Endothelial cell (in vitro differentiated cells): ENCODE measurements at regions not wholly inside any gene's neighbourhood (a gene's known extent, or its start where the extent isn't known, plus 50 kb on each side); places are given as distances from the start of the nearest gene placed in this dataset.
"Not testable (repeated sequence)": the region's sequence is repeated elsewhere in the genome, so short reads cannot be mapped to it uniquely, and the experiment has no call there.

Experiments
- DNase-seq: peaks from one replicate; pipeline ENCODE4 v3.0.0; 2021; ENCODE audit warnings: low spot score
- H3K27ac Mint-ChIP-seq: one replicate; pipeline ENCODE4 v1.8.0; 2021; ENCODE audit warnings: mixed read lengths, inconsistent platforms; ENCODE audit not compliant: unreplicated experiment
- H3K27me3 Mint-ChIP-seq: one replicate; pipeline ENCODE4 v1.8.0; 2021; ENCODE audit warnings: mild to moderate bottlenecking, moderate library complexity, mixed read lengths, inconsistent platforms; ENCODE audit not compliant: unreplicated experiment
- H3K36me3 Mint-ChIP-seq: one replicate; pipeline ENCODE4 v1.8.0; 2021; ENCODE audit warnings: mild to moderate bottlenecking, low read depth, mixed read lengths, inconsistent platforms; ENCODE audit not compliant: unreplicated experiment
- H3K4me1 Mint-ChIP-seq: one replicate; pipeline ENCODE4 v1.8.0; 2021; ENCODE audit warnings: mild to moderate bottlenecking, mixed read lengths, inconsistent platforms; ENCODE audit not compliant: unreplicated experiment
- H3K4me3 Mint-ChIP-seq: one replicate; pipeline ENCODE4 v1.8.0; 2021; ENCODE audit warnings: mild to moderate bottlenecking, mixed read lengths, inconsistent platforms; ENCODE audit not compliant: unreplicated experiment
- H3K9me3 Mint-ChIP-seq: one replicate; pipeline ENCODE4 v1.8.0; 2021; ENCODE audit warnings: mixed read lengths, inconsistent platforms; ENCODE audit not compliant: unreplicated experiment
- TF ChIP-seq, protein P1 (sequence below): fragments of 200-600 bp; sonication (generic); IDR thresholded peaks from one replicate; pipeline ENCODE4 v1.5.0; 2021; ENCODE audit warnings: antibody characterized with exemption; ENCODE audit not compliant: unreplicated experiment

DNA sequence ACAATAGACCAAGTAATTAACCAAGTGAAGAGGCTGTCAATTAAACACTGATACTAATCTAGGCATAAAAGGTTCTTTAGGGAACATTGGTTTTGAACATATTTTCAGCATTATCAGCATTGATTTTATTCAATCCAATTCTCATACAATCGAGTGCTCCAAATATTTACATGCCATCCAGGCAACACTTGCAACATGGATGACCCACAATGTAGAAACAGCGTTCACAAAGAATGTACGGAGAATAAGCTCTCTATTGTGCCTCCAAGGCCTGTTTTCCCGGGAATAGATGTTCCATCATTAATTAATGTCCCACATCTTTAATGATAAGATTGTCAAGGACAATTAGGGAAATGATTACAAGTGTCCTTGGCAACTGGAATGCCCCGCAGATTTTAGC is 117.4 kb downstream of the RFX6 start:
- no peaks in the 10 kb centered on the region for H3K9me3 Mint-ChIP-seq
- H3K4me1 Mint-ChIP-seq: no peaks in the 10 kb centered on the region
- H3K27me3 Mint-ChIP-seq: no peaks in the 10 kb centered on the region
- no peak overlapping the region for H3K4me3 Mint-ChIP-seq
- no peak overlapping the region for H3K27ac Mint-ChIP-seq
- TF ChIP-seq, protein P1, sequence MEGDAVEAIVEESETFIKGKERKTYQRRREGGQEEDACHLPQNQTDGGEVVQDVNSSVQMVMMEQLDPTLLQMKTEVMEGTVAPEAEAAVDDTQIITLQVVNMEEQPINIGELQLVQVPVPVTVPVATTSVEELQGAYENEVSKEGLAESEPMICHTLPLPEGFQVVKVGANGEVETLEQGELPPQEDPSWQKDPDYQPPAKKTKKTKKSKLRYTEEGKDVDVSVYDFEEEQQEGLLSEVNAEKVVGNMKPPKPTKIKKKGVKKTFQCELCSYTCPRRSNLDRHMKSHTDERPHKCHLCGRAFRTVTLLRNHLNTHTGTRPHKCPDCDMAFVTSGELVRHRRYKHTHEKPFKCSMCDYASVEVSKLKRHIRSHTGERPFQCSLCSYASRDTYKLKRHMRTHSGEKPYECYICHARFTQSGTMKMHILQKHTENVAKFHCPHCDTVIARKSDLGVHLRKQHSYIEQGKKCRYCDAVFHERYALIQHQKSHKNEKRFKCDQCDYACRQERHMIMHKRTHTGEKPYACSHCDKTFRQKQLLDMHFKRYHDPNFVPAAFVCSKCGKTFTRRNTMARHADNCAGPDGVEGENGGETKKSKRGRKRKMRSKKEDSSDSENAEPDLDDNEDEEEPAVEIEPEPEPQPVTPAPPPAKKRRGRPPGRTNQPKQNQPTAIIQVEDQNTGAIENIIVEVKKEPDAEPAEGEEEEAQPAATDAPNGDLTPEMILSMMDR: no peak
- no peaks in the 10 kb centered on the region for H3K36me3 Mint-ChIP-seq
- DNase-seq: no peak

- Mint-ChIP-seq H3K27me3 (no peaks in the 10 kb centered on the region), H3K4me3 (no peak overlapping the region), H3K36me3 (no peaks in the 10 kb centered on the region), H3K4me1 (no peaks in the 10 kb centered on the region), H3K9me3 (no peaks in the 10 kb centered on the region), H3K27ac (no peak overlapping the region)
- no peak for DNase-seq
- TF ChIP-seq, protein P1: no peak
Observed at GRCh38 chr6:116996842-116997241, 119.8 kb downstream of the RFX6 start.

- Mint-ChIP-seq H3K9me3 (no peaks in the 10 kb centered on the region), H3K27ac (no peak overlapping the region), H3K4me1 (no peaks in the 10 kb centered on the region)
Observed at GRCh38 chr6:116997496-116997895, 120.5 kb downstream of the RFX6 start.

GRCh38 chr6:117007659-117008058 is 130.6 kb downstream of the RFX6 start:
- H3K9me3 Mint-ChIP-seq: no peaks in the 10 kb centered on the region
- H3K27me3 Mint-ChIP-seq: no peaks in the 10 kb centered on the region
- DNase-seq: no peak
- no peak overlapping the region for H3K27ac Mint-ChIP-seq
- TF ChIP-seq, protein P1: no peak
- H3K4me1 Mint-ChIP-seq: peaks cover 18% of the 10 kb centered on the region
- no peaks in the 10 kb centered on the region for H3K36me3 Mint-ChIP-seq
- no peak overlapping the region for H3K4me3 Mint-ChIP-seq

More at GRCh38 chr6:116997496-116997895, 120.5 kb downstream of the RFX6 start:
- TF ChIP-seq, protein P1: no peak
- Mint-ChIP-seq H3K27me3 (no peaks in the 10 kb centered on the region), H3K36me3 (no peaks in the 10 kb centered on the region), H3K4me3 (no peak overlapping the region)
- DNase-seq: no peak

- Mint-ChIP-seq H3K4me1 (peaks cover 18% of the 10 kb centered on the region), H3K27ac (no peak overlapping the region), H3K4me3 (no peak overlapping the region), H3K27me3 (no peaks in the 10 kb centered on the region), H3K36me3 (no peaks in the 10 kb centered on the region), H3K9me3 (no peaks in the 10 kb centered on the region)
- TF ChIP-seq, protein P1: no peak
- no peak for DNase-seq
Observed at GRCh38 chr6:117008618-117009017, 131.6 kb downstream of the RFX6 start.

GRCh38 chr6:117014641-117015473 is 137.8 kb downstream of the RFX6 start:
- H3K4me3 Mint-ChIP-seq, H3K27ac Mint-ChIP-seq, H3K9me3 Mint-ChIP-seq, H3K36me3 Mint-ChIP-seq, H3K27me3 Mint-ChIP-seq, DNase-seq, H3K4me1 Mint-ChIP-seq: not testable (repeated sequence)

DNA sequence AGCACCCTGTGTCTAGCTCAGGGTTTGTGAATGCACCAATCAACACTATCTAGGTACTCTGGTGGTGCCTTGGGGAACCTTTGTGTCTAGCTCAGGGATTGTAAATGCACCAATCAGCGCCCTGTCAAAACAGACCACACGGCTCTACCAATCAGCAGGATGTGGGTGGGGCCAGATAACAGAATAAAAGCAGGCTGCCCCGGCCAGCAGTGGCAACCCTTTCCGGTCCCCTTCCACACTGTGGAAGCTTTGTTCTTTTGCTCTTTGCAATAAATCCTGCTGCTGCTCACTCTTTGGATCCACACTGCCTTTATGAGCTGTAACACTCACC is 138.4 kb downstream of the RFX6 start:
- not testable (repeated sequence) for H3K27ac Mint-ChIP-seq, H3K4me1 Mint-ChIP-seq, H3K27me3 Mint-ChIP-seq, H3K36me3 Mint-ChIP-seq, DNase-seq, H3K4me3 Mint-ChIP-seq, H3K9me3 Mint-ChIP-seq
